GM18505 (cell line): ENCODE measurements at regions not wholly inside any gene's neighbourhood (a gene's known extent, or its start where the extent isn't known, plus 50 kb on each side); places are given as distances from the start of the nearest gene placed in this dataset.

ENCODE experiments used
- ATAC-seq: cut with Tn5 transposase; IDR thresholded peaks from one replicate; pipeline ENCODE4 v1.9.1; 2021; ENCODE audit not compliant: unreplicated experiment
- POLR2A ChIP-seq: IDR thresholded peaks from 4 replicates; pipeline ENCODE4 v1.6.1; 2011; ENCODE audit warnings: borderline replicate concordance; ENCODE audit not compliant: insufficient read depth, insufficient read length; ENCODE audit errors: extremely low read depth

DNA sequence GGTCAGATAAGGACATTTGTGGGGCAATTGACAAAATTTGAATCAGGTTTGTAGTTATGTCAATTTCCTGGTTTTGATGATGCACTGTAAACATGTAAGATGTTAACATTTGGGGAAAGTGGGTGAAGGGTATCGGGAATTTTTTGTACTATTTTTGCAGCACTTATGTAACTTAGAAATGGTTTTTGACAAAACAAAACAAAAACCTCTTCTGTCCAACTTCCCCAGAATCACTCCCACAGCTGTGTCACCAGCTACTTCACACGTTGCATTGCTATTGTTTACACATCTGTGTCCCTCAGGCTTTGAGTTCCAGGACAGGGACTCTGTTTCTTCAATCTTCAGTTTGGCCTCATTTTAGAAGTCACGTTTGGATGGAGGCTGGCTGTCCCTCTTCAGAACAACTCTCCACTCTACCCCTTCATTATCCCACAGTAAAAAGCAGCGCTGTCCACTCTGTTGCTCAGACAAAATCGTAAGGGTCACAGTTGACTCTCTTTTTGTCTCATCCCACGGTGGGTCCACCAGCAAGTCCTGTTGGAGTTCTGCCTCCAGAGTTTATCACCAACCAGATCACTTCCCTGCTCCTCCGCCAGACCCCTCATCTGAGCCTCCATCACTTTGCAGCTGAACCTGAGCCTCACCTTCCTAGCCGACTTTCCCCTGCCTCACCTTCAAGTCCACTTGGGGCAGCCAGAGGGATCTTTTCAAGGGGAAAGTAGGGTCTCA lies 63.2 kb downstream of the NENF start:
- no peak for ATAC-seq
- no peak for TF ChIP-seq POLR2A

GRCh38 chr1:212496682-212497081 lies 64.0 kb downstream of the NENF start:
- TF ChIP-seq POLR2A, result no peak
- no peak for ATAC-seq

DNA sequence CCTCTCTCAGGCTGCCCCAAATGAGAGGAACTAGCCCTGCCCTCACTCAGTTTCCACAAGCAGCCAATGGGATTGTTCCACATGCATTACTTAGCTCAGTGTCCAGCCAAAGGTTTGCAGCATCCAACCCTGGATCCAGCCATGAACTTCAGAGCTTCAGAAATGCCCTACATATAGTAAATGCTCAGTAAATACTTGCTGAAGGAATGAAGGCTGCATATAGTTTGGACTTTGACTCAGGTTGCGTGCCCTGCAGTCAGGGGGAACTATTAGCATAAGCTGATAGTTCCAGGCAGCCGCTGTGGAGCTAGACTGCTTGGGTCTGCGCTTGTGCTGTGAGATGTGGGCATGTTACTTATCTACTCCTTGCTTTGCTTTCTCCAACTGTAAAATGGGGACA lies 64.8 kb downstream of the NENF start:
- ATAC-seq, result no peak
- TF ChIP-seq POLR2A, result no peak

- ATAC-seq, result no peak
- TF ChIP-seq POLR2A, result no peak
Observed at GRCh38 chr1:212498283-212499040, 65.7 kb downstream of the NENF start.

DNA sequence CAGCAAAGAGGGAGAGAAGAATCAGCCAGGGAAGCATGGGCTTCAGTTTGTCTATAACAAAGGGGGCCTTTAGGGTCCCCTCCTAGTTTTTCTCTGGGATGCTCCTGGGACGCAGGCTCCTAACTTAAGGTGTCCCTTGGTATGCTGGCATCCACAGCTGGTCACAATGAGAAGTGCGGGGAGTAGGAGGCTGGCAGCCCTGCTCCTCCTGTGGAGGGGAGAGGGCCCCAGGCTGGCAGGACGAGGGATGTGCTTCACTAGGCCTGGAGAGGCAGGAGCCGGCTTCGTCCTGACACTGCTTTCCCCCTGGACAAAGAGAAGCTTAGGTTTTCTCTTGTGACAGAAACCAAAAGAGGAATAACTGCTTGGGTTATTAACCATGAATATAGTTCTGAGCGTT lies 67.6 kb downstream of the NENF start:
- ATAC-seq, result no peak
- no peak for TF ChIP-seq POLR2A

DNA sequence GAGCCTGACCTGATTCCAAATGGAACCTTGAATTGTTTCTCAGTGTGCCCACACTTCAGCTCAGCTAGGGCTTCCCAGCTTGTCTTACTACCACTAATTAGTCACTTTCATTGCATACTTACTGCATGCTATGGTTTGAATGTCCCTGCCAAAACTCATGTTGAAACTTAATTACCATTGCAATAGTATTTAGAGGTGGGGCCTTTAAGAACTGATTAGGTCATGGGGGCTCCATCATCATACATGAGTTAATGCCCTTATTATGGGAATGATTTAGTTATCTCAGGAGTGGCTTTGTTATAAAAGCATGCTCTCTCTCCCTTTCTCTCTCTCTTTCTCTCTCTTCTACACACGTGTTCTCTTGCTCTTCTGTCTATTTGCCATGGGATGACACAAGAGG lies 68.3 kb downstream of the NENF start:
- no peak for TF ChIP-seq POLR2A
- ATAC-seq, result no peak

DNA sequence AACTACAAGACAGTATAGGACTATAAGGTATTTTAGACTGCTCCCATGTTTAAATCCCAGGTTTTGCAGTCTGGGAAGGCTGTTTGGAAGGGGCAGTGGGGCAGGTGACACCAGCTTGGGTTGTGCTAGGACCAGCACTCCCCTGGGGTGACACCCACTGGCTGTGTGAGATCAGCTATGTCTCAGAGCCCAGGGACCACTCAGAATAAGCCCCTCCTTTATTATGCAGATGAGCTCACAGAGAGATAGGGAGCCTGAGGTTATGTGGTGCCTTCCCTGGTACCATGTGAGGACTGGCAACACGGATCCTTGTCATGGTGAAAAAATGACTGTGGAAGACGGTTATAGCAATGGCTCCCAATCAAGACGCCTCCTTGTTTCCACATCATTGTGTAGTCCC lies 71.0 kb downstream of the NENF start:
- TF ChIP-seq POLR2A, result no peak
- no peak for ATAC-seq

GRCh38 chr1:212504171-212504803 lies 71.6 kb downstream of the NENF start:
- ATAC-seq, result no peak
- no peak for TF ChIP-seq POLR2A

GRCh38 chr1:212506666-212507065 lies 73.9 kb downstream of the NENF start:
- no peak for ATAC-seq
- TF ChIP-seq POLR2A, result no peak

- ATAC-seq, result no peak
- TF ChIP-seq POLR2A, result no peak
Observed at GRCh38 chr1:212507369-212507768, 74.6 kb downstream of the NENF start.

DNA sequence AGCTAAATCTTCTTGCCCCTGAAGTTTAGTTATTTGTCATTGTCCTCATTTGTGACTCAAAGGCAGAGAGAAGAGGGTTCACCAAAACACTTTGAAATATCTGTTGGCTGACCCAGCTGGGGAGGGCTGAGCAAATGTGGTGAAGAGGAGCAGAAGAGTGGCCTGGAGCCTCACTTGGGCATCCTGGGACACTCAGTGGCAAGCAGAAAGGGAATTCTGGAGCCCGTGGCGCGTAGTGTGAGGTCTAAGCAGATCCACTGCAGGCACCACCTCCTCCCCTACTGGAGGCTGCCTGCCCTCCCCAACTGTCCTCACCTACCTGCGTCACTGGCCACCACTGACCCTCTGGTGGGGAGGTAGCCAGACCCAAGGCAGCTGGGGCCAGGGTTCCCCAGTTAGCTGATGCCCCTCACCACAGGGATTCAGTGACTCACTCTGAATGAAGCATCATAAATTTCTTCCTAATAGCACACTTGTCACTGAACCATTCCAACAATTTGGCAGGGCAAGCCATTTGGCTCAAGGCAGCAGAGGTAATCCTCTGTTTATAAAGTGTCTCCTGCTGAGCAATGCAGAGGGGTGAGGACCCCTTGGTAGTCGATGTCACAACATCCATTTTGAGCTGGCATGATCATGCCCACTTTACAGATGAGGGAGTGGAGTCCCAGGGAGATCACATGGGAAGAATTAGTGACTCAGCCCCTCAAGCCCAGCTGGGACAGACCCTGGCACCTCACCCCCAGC lies 80.3 kb downstream of the NENF start:
- TF ChIP-seq POLR2A, result no peak
- no peak for ATAC-seq

DNA sequence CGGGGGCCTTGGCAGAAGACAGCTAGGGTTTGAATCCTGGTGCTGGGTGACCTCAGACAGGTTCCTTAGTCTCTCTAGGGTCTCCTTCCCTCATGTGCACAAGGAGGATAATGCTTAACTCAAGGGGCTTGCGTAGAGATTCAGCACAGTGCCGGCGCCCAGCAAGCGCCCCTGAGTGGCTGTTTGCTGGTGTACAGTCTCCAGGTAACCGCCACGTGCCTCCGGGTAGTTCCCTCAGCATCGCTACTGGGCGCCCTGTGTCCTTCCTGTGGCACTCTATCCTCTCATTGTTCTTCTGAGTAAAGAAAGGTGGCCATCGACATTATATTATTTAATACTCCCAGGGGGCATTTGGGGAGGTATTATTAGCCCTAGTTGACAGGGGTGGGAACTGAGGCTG lies 80.9 kb downstream of the NENF start:
- TF ChIP-seq POLR2A, result no peak
- ATAC-seq, result no peak

GRCh38 chr1:212514056-212514614 lies 81.4 kb downstream of the NENF start:
- no peak for ATAC-seq
- TF ChIP-seq POLR2A, result no peak
